Activated naive CD8-positive, alpha-beta T cell (primary cell): ENCODE measurements at regions not wholly inside any gene's neighbourhood (a gene's known extent, or its start where the extent isn't known, plus 50 kb on each side); places are given as distances from the start of the nearest gene placed in this dataset.

Source experiments
- H3K27ac Mint-ChIP-seq: one replicate; pipeline ENCODE4 v1.8.0; 2021; ENCODE audit warnings: mixed read lengths
- H3K27me3 Mint-ChIP-seq: one replicate; pipeline ENCODE4 v1.8.0; 2021; ENCODE audit warnings: mixed read lengths
- H3K36me3 Mint-ChIP-seq: one replicate; pipeline ENCODE4 v1.8.0; 2021; ENCODE audit warnings: mixed read lengths
- H3K4me1 Mint-ChIP-seq: one replicate; pipeline ENCODE4 v1.8.0; 2021; ENCODE audit warnings: low read depth, mixed read lengths
- H3K4me3 Mint-ChIP-seq: one replicate; pipeline ENCODE4 v1.8.0; 2021; ENCODE audit warnings: mild to moderate bottlenecking, mixed read lengths
- H3K9me3 Mint-ChIP-seq: one replicate; pipeline ENCODE4 v1.8.0; 2021; ENCODE audit warnings: low read depth, mixed read lengths

- Mint-ChIP-seq H3K9me3 (peaks cover 9% of the 10 kb centered on the region), H3K27me3 (no peaks in the 10 kb centered on the region), H3K4me3 (no peak overlapping the region), H3K27ac (no peak overlapping the region), H3K4me1 (no peaks in the 10 kb centered on the region), H3K36me3 (no peaks in the 10 kb centered on the region)
These were observed 441.0 kb upstream of the SOX9 start for GRCh38 chr17:71679832-71680231.

GRCh38 chr17:71681427-71682173, 439.2 kb upstream of the SOX9 start:
- Mint-ChIP-seq H3K27ac (no peak overlapping the region), H3K4me3 (no peak overlapping the region), H3K4me1 (no peaks in the 10 kb centered on the region), H3K36me3 (no peaks in the 10 kb centered on the region), H3K9me3 (peaks cover 15% of the 10 kb centered on the region), H3K27me3 (no peaks in the 10 kb centered on the region)

- H3K36me3 Mint-ChIP-seq, result no peaks in the 10 kb centered on the region
- H3K9me3 Mint-ChIP-seq, result peaks cover 15% of the 10 kb centered on the region
- H3K4me1 Mint-ChIP-seq, result no peaks in the 10 kb centered on the region
- H3K4me3 Mint-ChIP-seq, result no peak overlapping the region
- no peak overlapping the region for H3K27ac Mint-ChIP-seq
- H3K27me3 Mint-ChIP-seq, result no peaks in the 10 kb centered on the region
These were observed 438.7 kb upstream of the SOX9 start for GRCh38 chr17:71682174-71682494.

GRCh38 chr17:71689782-71690181, 431.0 kb upstream of the SOX9 start:
- Mint-ChIP-seq H3K36me3 (no peaks in the 10 kb centered on the region), H3K9me3 (peaks cover 20% of the 10 kb centered on the region), H3K27ac (no peak overlapping the region), H3K4me1 (no peaks in the 10 kb centered on the region), H3K27me3 (no peaks in the 10 kb centered on the region), H3K4me3 (no peak overlapping the region)

GRCh38 chr17:71699907-71700306, 420.9 kb upstream of the SOX9 start:
- Mint-ChIP-seq H3K27ac (no peak overlapping the region), H3K36me3 (no peaks in the 10 kb centered on the region), H3K4me3 (no peak overlapping the region), H3K27me3 (no peaks in the 10 kb centered on the region), H3K4me1 (no peaks in the 10 kb centered on the region), H3K9me3 (peaks cover 13% of the 10 kb centered on the region)

- Mint-ChIP-seq H3K36me3 (no peaks in the 10 kb centered on the region), H3K4me1 (no peaks in the 10 kb centered on the region), H3K9me3 (peaks cover 13% of the 10 kb centered on the region), H3K27ac (no peak overlapping the region), H3K27me3 (no peaks in the 10 kb centered on the region), H3K4me3 (no peak overlapping the region)
These were observed 417.1 kb upstream of the SOX9 start for GRCh38 chr17:71703701-71704100.

GRCh38 chr17:71709271-71709890, 411.4 kb upstream of the SOX9 start:
- no peak overlapping the region for H3K27ac Mint-ChIP-seq
- no peaks in the 10 kb centered on the region for H3K27me3 Mint-ChIP-seq
- H3K9me3 Mint-ChIP-seq, result peaks cover 8% of the 10 kb centered on the region
- H3K4me3 Mint-ChIP-seq, result no peak overlapping the region
- H3K4me1 Mint-ChIP-seq, result no peaks in the 10 kb centered on the region
- H3K36me3 Mint-ChIP-seq, result no peaks in the 10 kb centered on the region

- no peak overlapping the region for H3K27ac Mint-ChIP-seq
- H3K36me3 Mint-ChIP-seq, result no peaks in the 10 kb centered on the region
- H3K27me3 Mint-ChIP-seq, result no peaks in the 10 kb centered on the region
- peaks cover 5% of the 10 kb centered on the region for H3K9me3 Mint-ChIP-seq
- no peak overlapping the region for H3K4me3 Mint-ChIP-seq
- H3K4me1 Mint-ChIP-seq, result no peaks in the 10 kb centered on the region
These were observed 410.9 kb upstream of the SOX9 start for GRCh38 chr17:71709946-71710345.

- Mint-ChIP-seq H3K27me3 (no peaks in the 10 kb centered on the region), H3K4me3 (no peak overlapping the region), H3K27ac (no peak overlapping the region), H3K4me1 (no peaks in the 10 kb centered on the region), H3K36me3 (no peaks in the 10 kb centered on the region), H3K9me3 (peaks cover 10% of the 10 kb centered on the region)
These were observed 410.0 kb upstream of the SOX9 start for GRCh38 chr17:71710816-71711215.

- no peak overlapping the region for H3K27ac Mint-ChIP-seq
- no peak overlapping the region for H3K4me3 Mint-ChIP-seq
- no peaks in the 10 kb centered on the region for H3K4me1 Mint-ChIP-seq
- no peaks in the 10 kb centered on the region for H3K27me3 Mint-ChIP-seq
- no peaks in the 10 kb centered on the region for H3K36me3 Mint-ChIP-seq
- peaks cover 15% of the 10 kb centered on the region for H3K9me3 Mint-ChIP-seq
These were observed 407.0 kb upstream of the SOX9 start for GRCh38 chr17:71713846-71714245.

- H3K4me3 Mint-ChIP-seq, result no peak overlapping the region
- no peaks in the 10 kb centered on the region for H3K4me1 Mint-ChIP-seq
- no peaks in the 10 kb centered on the region for H3K36me3 Mint-ChIP-seq
- H3K27ac Mint-ChIP-seq, result no peak overlapping the region
- H3K27me3 Mint-ChIP-seq, result no peaks in the 10 kb centered on the region
- H3K9me3 Mint-ChIP-seq, result peaks cover 10% of the 10 kb centered on the region
These were observed 396.5 kb upstream of the SOX9 start for GRCh38 chr17:71724339-71724738.

GRCh38 chr17:71725811-71726210, 395.0 kb upstream of the SOX9 start:
- no peaks in the 10 kb centered on the region for H3K4me1 Mint-ChIP-seq
- no peaks in the 10 kb centered on the region for H3K27me3 Mint-ChIP-seq
- no peak overlapping the region for H3K4me3 Mint-ChIP-seq
- H3K27ac Mint-ChIP-seq, result no peak overlapping the region
- H3K36me3 Mint-ChIP-seq, result no peaks in the 10 kb centered on the region
- peaks cover 19% of the 10 kb centered on the region for H3K9me3 Mint-ChIP-seq

GRCh38 chr17:71726341-71726740, 394.5 kb upstream of the SOX9 start:
- H3K36me3 Mint-ChIP-seq, result no peaks in the 10 kb centered on the region
- H3K4me3 Mint-ChIP-seq, result no peak overlapping the region
- H3K4me1 Mint-ChIP-seq, result no peaks in the 10 kb centered on the region
- H3K9me3 Mint-ChIP-seq, result peaks cover 19% of the 10 kb centered on the region
- H3K27me3 Mint-ChIP-seq, result no peaks in the 10 kb centered on the region
- no peak overlapping the region for H3K27ac Mint-ChIP-seq

- Mint-ChIP-seq H3K27me3 (no peaks in the 10 kb centered on the region), H3K36me3 (no peaks in the 10 kb centered on the region), H3K4me1 (no peaks in the 10 kb centered on the region), H3K9me3 (peaks cover 19% of the 10 kb centered on the region), H3K27ac (no peak overlapping the region), H3K4me3 (no peak overlapping the region)
These were observed 393.5 kb upstream of the SOX9 start for GRCh38 chr17:71727292-71727691.

- H3K4me3 Mint-ChIP-seq, result no peak overlapping the region
- H3K27me3 Mint-ChIP-seq, result no peaks in the 10 kb centered on the region
- no peaks in the 10 kb centered on the region for H3K36me3 Mint-ChIP-seq
- H3K27ac Mint-ChIP-seq, result no peak overlapping the region
- H3K4me1 Mint-ChIP-seq, result no peaks in the 10 kb centered on the region
- H3K9me3 Mint-ChIP-seq, result peaks cover 19% of the 10 kb centered on the region
These were observed 393.1 kb upstream of the SOX9 start for GRCh38 chr17:71727723-71728122.

GRCh38 chr17:71730871-71731270, 389.9 kb upstream of the SOX9 start:
- no peaks in the 10 kb centered on the region for H3K36me3 Mint-ChIP-seq
- H3K4me3 Mint-ChIP-seq, result no peak overlapping the region

More at GRCh38 chr17:71730871-71731270, 389.9 kb upstream of the SOX9 start:
- Mint-ChIP-seq H3K9me3 (peaks cover 14% of the 10 kb centered on the region), H3K27ac (no peak overlapping the region), H3K27me3 (no peaks in the 10 kb centered on the region), H3K4me1 (no peaks in the 10 kb centered on the region)
